H1 (cell line): ENCODE measurements at regions not wholly inside any gene's neighbourhood (a gene's known extent, or its start where the extent isn't known, plus 50 kb on each side); places are given as distances from the start of the nearest gene placed in this dataset.

Experiments
- CTCF ChIA-PET: fragments of 300-600 bp; sonication (Branson Sonifier 250); formaldehyde crosslinking; loops from one replicate; lab custom pipeline; 2021; ENCODE audit not compliant: partially characterized antibody; lab: Charles Lee
- POLR2A ChIA-PET: fragments of 300-600 bp; sonication (Branson Sonifier 250); formaldehyde crosslinking; loops from one replicate; lab custom pipeline; 2021; ENCODE audit warnings: inconsistent platforms; ENCODE audit not compliant: partially characterized antibody; lab: Charles Lee
- DNase-seq, 2 experiments: peaks; one replicate each; pipeline versions ENCODE4 v3.0.0 to v3.0.0-alpha.2; 2010 to 2022; ENCODE audit warnings: low spot score in 2 of 2, low read depth in 1 of 2, mixed read lengths in 1 of 2
- FAIRE-seq: peaks from 2 replicates; lab custom pipeline; 2011; peaks lifted over from hg19 to GRCh38; lab: Jason Lieb, UNC
- H2AFZ ChIP-seq: 2 replicates; pipeline ENCODE4 v1.8.1; 2012; ENCODE audit warnings: low read length, inconsistent platforms
- H2AK5ac ChIP-seq: 2 replicates; pipeline ENCODE4 v1.6.1; 2013; ENCODE audit warnings: low read depth, low read length
- H2BK120ac ChIP-seq: replicated peaks from 2 replicates; pipeline ENCODE3; 2013; ENCODE audit warnings: low read depth, low read length, inconsistent platforms
- H2BK12ac ChIP-seq: 2 replicates; pipeline ENCODE4 v1.6.1; 2013; ENCODE audit warnings: low read depth, low read length
- H2BK15ac ChIP-seq: 2 replicates; pipeline ENCODE4 v1.6.1; 2013; ENCODE audit warnings: low read length
- H2BK20ac ChIP-seq: 2 replicates; pipeline ENCODE4 v1.6.1; 2013; ENCODE audit warnings: low read length
- H2BK5ac ChIP-seq: 2 replicates; pipeline ENCODE4 v1.6.1; 2013; ENCODE audit warnings: low read depth, low read length
- H3K14ac ChIP-seq: 2 replicates; pipeline ENCODE4 v1.6.1; 2013; ENCODE audit warnings: inconsistent platforms; ENCODE audit not compliant: insufficient read length
- H3K18ac ChIP-seq: 2 replicates; pipeline ENCODE4 v1.6.1; 2013; ENCODE audit warnings: low read length; ENCODE audit errors: extremely low read depth
- H3K23ac ChIP-seq: 2 replicates; pipeline ENCODE4 v1.6.1; 2013; ENCODE audit warnings: inconsistent platforms; ENCODE audit not compliant: insufficient read length
- H3K23me2 ChIP-seq: 2 replicates; pipeline ENCODE4 v1.6.1; 2013; ENCODE audit warnings: low read depth, low read length
- H3K27ac ChIP-seq: 2 replicates; pipeline ENCODE4 v1.6.1; 2011; ENCODE audit warnings: low read depth, low read length, inconsistent platforms
- H3K27me3 ChIP-seq, 4 experiments: replicated peaks in 1 of 4; 1 replicate in 1 of 4; 2 replicates in 3 of 4; pipeline versions ENCODE4 v1.6.1 to v1.8.1; 2011 to 2013; ENCODE audit warnings: low read length in 3 of 4, mild to moderate bottlenecking in 3 of 4, inconsistent platforms in 2 of 4, mixed read lengths in 2 of 4, moderate library complexity in 1 of 4; ENCODE audit not compliant: control insufficient read depth in 3 of 4, insufficient read depth in 3 of 4; ENCODE audit errors: extremely low read depth in 1 of 4
- H3K36me3 ChIP-seq, 4 experiments: 2 replicates each; pipeline versions ENCODE4 v1.6.1 to v1.8.1; 2011 to 2013; ENCODE audit warnings: mild to moderate bottlenecking in 4 of 4, low read length in 3 of 4, moderate library complexity in 2 of 4, control low read depth in 1 of 4, inconsistent platforms in 1 of 4; ENCODE audit not compliant: insufficient read depth in 4 of 4, control insufficient read depth in 2 of 4
- H3K4ac ChIP-seq: replicated peaks from 2 replicates; pipeline ENCODE3; 2013; ENCODE audit warnings: low read length, low read depth, mixed read lengths, inconsistent platforms; ENCODE audit not compliant: insufficient read length
- H3K4me1 ChIP-seq, 4 experiments: replicated peaks in 1 of 4; 1 replicate in 1 of 4; 2 replicates in 3 of 4; pipeline versions ENCODE4 v1.6.1 to v1.8.1; 2011 to 2013; ENCODE audit warnings: low read length in 3 of 4, inconsistent platforms in 2 of 4, mixed read lengths in 1 of 4; ENCODE audit not compliant: insufficient read depth in 4 of 4, control insufficient read depth in 3 of 4
- H3K4me2 ChIP-seq, 2 experiments: 2 replicates each; pipeline versions ENCODE4 v1.6.1 to v1.8.1; 2011 to 2013; ENCODE audit warnings: low read depth in 2 of 2, low read length in 2 of 2, control low read depth in 1 of 2, inconsistent platforms in 1 of 2, mild to moderate bottlenecking in 1 of 2; ENCODE audit not compliant: insufficient read depth in 1 of 2
- H3K4me3 ChIP-seq, 4 experiments: fragments of 200-600, 300-600 bp in 1 of 4; sonication (generic), shearing (Covaris generic), sonication (Bioruptor Twin) in 1 of 4; 2 replicates each; pipeline versions ENCODE4 v1.5.1 to v1.8.1; 2011 to 2016; ENCODE audit warnings: low read length in 4 of 4, low read depth in 3 of 4, control low read depth in 2 of 4, inconsistent platforms in 2 of 4, mild to moderate bottlenecking in 2 of 4, mixed read lengths in 1 of 4, moderate library complexity in 1 of 4; ENCODE audit not compliant: insufficient read depth in 2 of 4; ENCODE audit errors: extremely low read depth in 1 of 4
- H3K56ac ChIP-seq: replicated peaks from 2 replicates; pipeline ENCODE3; 2013; ENCODE audit warnings: low read depth, mild to moderate bottlenecking, mixed read lengths, low read length, inconsistent platforms; ENCODE audit not compliant: insufficient read length
- H3K79me1 ChIP-seq: 2 replicates; pipeline ENCODE4 v1.6.1; 2013; ENCODE audit warnings: low read depth, low read length, control low read depth
- H3K79me2 ChIP-seq, 2 experiments: 2 replicates each; pipeline versions ENCODE4 v1.6.1 to v1.8.1; 2012 to 2013; ENCODE audit warnings: low read length in 2 of 2, mild to moderate bottlenecking in 2 of 2, inconsistent platforms in 1 of 2; ENCODE audit not compliant: insufficient read depth in 2 of 2, control insufficient read depth in 1 of 2
- H3K9ac ChIP-seq, 4 experiments: replicated peaks in 1 of 4; 1 replicate in 1 of 4; 2 replicates in 3 of 4; pipeline versions ENCODE4 v1.6.1 to v1.8.1; 2011 to 2013; ENCODE audit warnings: low read depth in 3 of 4, low read length in 3 of 4, control low read depth in 2 of 4, mild to moderate bottlenecking in 2 of 4, moderate library complexity in 2 of 4, inconsistent platforms in 1 of 4; ENCODE audit errors: extremely low read depth in 1 of 4
- H3K9me3 ChIP-seq, 2 experiments: 2 replicates each; pipeline versions ENCODE4 v1.6.1 to v1.8.1; 2012 to 2013; ENCODE audit warnings: mild to moderate bottlenecking in 2 of 2, moderate library complexity in 2 of 2, control low read depth in 1 of 2, inconsistent platforms in 1 of 2, low read depth in 1 of 2, low read length in 1 of 2, mixed read lengths in 1 of 2; ENCODE audit not compliant: insufficient read depth in 2 of 2
- H4K20me1 ChIP-seq, 2 experiments: replicated peaks in 1 of 2; 2 replicates each; pipeline versions ENCODE3 to v1.8.1; 2011 to 2013; ENCODE audit warnings: inconsistent platforms in 2 of 2, low read length in 2 of 2, mild to moderate bottlenecking in 1 of 2; ENCODE audit not compliant: insufficient read depth in 2 of 2, control insufficient read depth in 1 of 2
- H4K5ac ChIP-seq: 2 replicates; pipeline ENCODE4 v1.6.1; 2013; ENCODE audit warnings: low read length, low read depth, mixed read lengths, inconsistent platforms; ENCODE audit not compliant: insufficient read length
- H4K8ac ChIP-seq: 2 replicates; pipeline ENCODE4 v1.8.0; 2013; ENCODE audit warnings: mild to moderate bottlenecking, moderate library complexity, low read length, inconsistent platforms; ENCODE audit not compliant: insufficient read depth; ENCODE audit errors: extremely low read depth
- H4K91ac ChIP-seq: replicated peaks from 2 replicates; pipeline ENCODE3; 2013; ENCODE audit warnings: low read length, mixed read lengths, inconsistent platforms; ENCODE audit not compliant: insufficient read length
- BCL11A ChIP-seq, 2 experiments: IDR thresholded peaks; one replicate each; pipeline ENCODE4 v1.6.1; 2011; ENCODE audit warnings: low read depth in 2 of 2, low read length in 2 of 2, mild to moderate bottlenecking in 2 of 2
- CHD2 ChIP-seq: IDR thresholded peaks from 2 replicates; pipeline ENCODE4 v1.6.1; 2012; ENCODE audit warnings: low read length, improper control_type of control experiment
- CTCF ChIP-seq, 3 experiments: IDR thresholded peaks; 1 replicate in 2 of 3; 2 replicates in 1 of 3; pipeline versions ENCODE4 v1.5.1 to v1.6.1; 2011; ENCODE audit warnings: low read length in 3 of 3, mild to moderate bottlenecking in 3 of 3, inconsistent platforms in 2 of 3, low read depth in 1 of 3, moderate library complexity in 1 of 3; ENCODE audit not compliant: insufficient read depth in 1 of 3; ENCODE audit errors: control extremely low read depth in 1 of 3
- GABPA ChIP-seq: IDR thresholded peaks from 2 replicates; pipeline ENCODE4 v1.6.1; 2011; ENCODE audit warnings: mild to moderate bottlenecking, low read length, moderate library complexity, borderline replicate concordance; ENCODE audit not compliant: insufficient read depth
- POLR2A ChIP-seq, 2 experiments: IDR thresholded peaks; 1 replicate in 1 of 2; 2 replicates in 1 of 2; pipeline ENCODE4 v1.6.1; 2011; ENCODE audit warnings: low read depth in 2 of 2, low read length in 2 of 2, mild to moderate bottlenecking in 2 of 2; ENCODE audit errors: control extremely low read depth in 1 of 2
- POU5F1 ChIP-seq: IDR thresholded peaks from 2 replicates; pipeline ENCODE4 v1.6.1; 2011; ENCODE audit warnings: low read depth, mild to moderate bottlenecking, low read length, moderate library complexity
- RAD21 ChIP-seq, 2 experiments: IDR thresholded peaks in 1 of 2; conservative IDR thresholded peaks in 1 of 2; 2 replicates each; pipeline ENCODE4 v1.6.1; 2011; ENCODE audit warnings: low read depth in 2 of 2, low read length in 2 of 2, improper control_type of control experiment in 1 of 2, inconsistent platforms in 1 of 2, mild to moderate bottlenecking in 1 of 2, moderate library complexity in 1 of 2
- RXRA ChIP-seq: IDR thresholded peaks from 2 replicates; pipeline ENCODE4 v1.6.1; 2011; ENCODE audit warnings: low read depth, mild to moderate bottlenecking, low read length, moderate library complexity; ENCODE audit not compliant: insufficient read depth
- SIRT6 ChIP-seq: IDR thresholded peaks from one replicate; pipeline ENCODE4 v1.7.1; 2012; ENCODE audit warnings: low read length, inconsistent platforms
- WGBS, 2 experiments: shearing (Covaris generic) in 1 of 2; methylation state at CpG; one replicate each; pipeline versions ENCODE4 v1.1.6 to v1.1.7; 2013 to 2015; ENCODE audit warnings: low lambda C conversion rate in 2 of 2, mixed read lengths in 2 of 2, inconsistent platforms in 1 of 2, low coverage in 1 of 2, missing lambda C conversion rate in 1 of 2; ENCODE audit not compliant: insufficient replicate concordance in 2 of 2, insufficient coverage in 1 of 2, insufficient read length in 1 of 2; ENCODE audit errors: extremely low coverage in 1 of 2, missing lambda C conversion rate in 1 of 2; 5-methylcytosine and 5-hydroxymethylcytosine counted together

- H3K4me1 ChIP-seq, result peaks cover 0 to 4% (median 2%) of the 10 kb centered on the region in 4 experiments; a peak in 2 of 7 replicates
- H2AFZ ChIP-seq, result no peak overlapping the region
- POLR2A ChIA-PET, result no interaction called here
- no peak overlapping the region for H3K27ac ChIP-seq
- no peak overlapping the region for H2BK20ac ChIP-seq
- H3K79me2 ChIP-seq, result no peaks in the 10 kb centered on the region
- no peak overlapping the region for H4K91ac ChIP-seq
- no peak overlapping the region for H3K14ac ChIP-seq
- H3K36me3 ChIP-seq, result no peaks in the 10 kb centered on the region
- H3K9ac ChIP-seq, result no peak overlapping the region
- no peaks in the 10 kb centered on the region for H3K79me1 ChIP-seq
- no peak overlapping the region for H3K18ac ChIP-seq
- H3K4me3 ChIP-seq, result no peak overlapping the region
- no peak overlapping the region for H3K56ac ChIP-seq
- no peak overlapping the region for H2BK15ac ChIP-seq
- FAIRE-seq (no peak), DNase-seq (no peak)
- 90% methylated on average over 3 of the region's 3 CpGs; no CpG with 5 or more reads in 1 of the 2 experiments for WGBS, 2 experiments
- H3K4me2 ChIP-seq, result no peak overlapping the region
- no peak overlapping the region for H2BK5ac ChIP-seq
- H3K23ac ChIP-seq, result no peak overlapping the region
- H4K20me1 ChIP-seq, result peaks cover 0 to 2% of the 10 kb centered on the region in 2 experiments
- H2BK12ac ChIP-seq, result no peak overlapping the region
- H3K23me2 ChIP-seq, result no peaks in the 10 kb centered on the region
- CTCF ChIA-PET, result interaction anchor here (0.9 to 1.8 kb wide), 5 partner anchors 10 to 283 kb away, joined by 3 to 10 read pairs (median 4); no protein-coding TSS in a partner anchor
- H2BK120ac ChIP-seq, result no peak overlapping the region
- H4K8ac ChIP-seq, result no peak overlapping the region
- no peak overlapping the region for H2AK5ac ChIP-seq
- H3K9me3 ChIP-seq, result no peaks in the 10 kb centered on the region
- no peak overlapping the region for H3K4ac ChIP-seq
- no peaks in the 10 kb centered on the region for H3K27me3 ChIP-seq
- no peak overlapping the region for H4K5ac ChIP-seq
- TF ChIP-seq CTCF (IDR thresholded peaks at IDR 0.05; ENCODE audit: control extremely low read depth in 1 of 3, insufficient read depth in 1 of 3, low read depth in 1 of 3, low read length in 3 of 3) (no peak), RAD21 (IDR thresholded peaks at IDR 0.05 in 1 of 2, conservative IDR thresholded peaks at IDR 0.05 in 1 of 2; ENCODE audit: low read depth in 2 of 2, low read length in 2 of 2) (no peak), BCL11A (IDR thresholded peaks at IDR 0.05; ENCODE audit: low read depth in 2 of 2, low read length in 2 of 2) (no peak), CHD2 (no peak), RXRA (no peak), GABPA (no peak), POLR2A (IDR thresholded peaks at IDR 0.05; ENCODE audit: control extremely low read depth in 1 of 2, low read depth in 2 of 2, low read length in 2 of 2) (no peak), SIRT6 (no peak), POU5F1 (no peak)
These were observed 140.3 kb upstream of the IQSEC1 start for GRCh38 chr3:13213490-13213889.
